Heart left ventricle (tissue), 16 donors: ENCODE measurements at regions not wholly inside any gene's neighbourhood (a gene's known extent, or its start where the extent isn't known, plus 50 kb on each side); places are given as distances from the start of the nearest gene placed in this dataset.

ENCODE experiments used
- ATAC-seq, 4 donors: fragments of 200-7000 bp; cut with Tn5 transposase; one replicate each; pipeline ENCODE4 v1.9.1; 2020 to 2022; ENCODE audit warnings: moderate library complexity in 4 of 4, mild to moderate bottlenecking in 3 of 4, moderate number of reproducible peaks in 1 of 4
- DNase-seq, 5 donors: peaks; one replicate each; pipeline ENCODE4 v3.0.0-alpha.2; 2020
- H3K27ac ChIP-seq, 12 donors: fragments of 200-600 bp; sonication (generic) in 4 of 12; one replicate each; pipeline versions ENCODE4 v1.5.0 to v1.8.0; 2016 to 2022; ENCODE audit warnings: mild to moderate bottlenecking in 2 of 12
- H3K27me3 ChIP-seq, 9 donors: fragments of 200-600 bp; sonication (generic) in 2 of 9; one replicate each; pipeline versions ENCODE4 v1.5.1 to v1.8.0; 2016 to 2022; ENCODE audit warnings: mild to moderate bottlenecking in 3 of 9
- H3K36me3 ChIP-seq, 9 donors: fragments of 200-600 bp; sonication (generic) in 2 of 9; one replicate each; pipeline versions ENCODE4 v1.5.0 to v1.8.0; 2018 to 2022; ENCODE audit warnings: mild to moderate bottlenecking in 2 of 9
- H3K4me1 ChIP-seq, 12 donors: fragments of 200-600 bp; sonication (generic) in 4 of 12; one replicate each; pipeline versions ENCODE4 v1.5.0 to v1.8.0; 2016 to 2022; ENCODE audit warnings: mild to moderate bottlenecking in 3 of 12
- H3K4me3 ChIP-seq, 12 donors: fragments of 200-600 bp; sonication (generic) in 4 of 12; one replicate each; pipeline versions ENCODE4 v1.5.0 to v1.8.0; 2017 to 2022; ENCODE audit warnings: mild to moderate bottlenecking in 9 of 12, moderate library complexity in 4 of 12
- H3K9me3 ChIP-seq, 12 donors: fragments of 200-600 bp; sonication (generic) in 4 of 12; one replicate each; pipeline versions ENCODE4 v1.5.0 to v1.8.0; 2016 to 2022; ENCODE audit warnings: mild to moderate bottlenecking in 1 of 12
- POLR2A ChIP-seq, 2 donors: fragments of 450-650 bp; IDR thresholded peaks; one replicate each; pipeline ENCODE4 v1.6.1; 2017; ENCODE audit warnings: antibody characterized with exemption in 2 of 2, mild to moderate bottlenecking in 2 of 2, moderate library complexity in 2 of 2
- whole genome bisulfite sequencing, 4 donors: extraction: QIAGEN DNeasy Blood & Tissue Kit in 2 of 4; methylation state at CpG; one replicate each; pipeline versions ENCODE4 v1.1.5 to v1.1.7; 2013 to 2018; 5-methylcytosine and 5-hydroxymethylcytosine counted together
- intact Hi-C, 10 donors: fragments of 100-400 bp; cut with DNase I; formaldehyde crosslinking; loops; one replicate each; pipeline versions ENCODE4 v1.11.1 to v1.14.2; 2022
- TF ChIP-seq, protein P1 (sequence below), 12 donors: fragments of 200-600 bp; sonication (generic) in 4 of 12; IDR thresholded peaks; one replicate each; pipeline versions ENCODE4 v1.5.0 to v1.8.0; 2018 to 2022; ENCODE audit warnings: antibody characterized with exemption in 12 of 12, mild to moderate bottlenecking in 5 of 12
- donor health status: ischemic (EF 13 %, LVEDD 7.1; RV severe dilation, severe dysfunction).
- donor health status: healthy with polysubstance abuse.
- donor health status: DM: no; HTN: yes; CAD: no.
- donor health status: DM: no; HTN: no; CAD: no.
- donor health status: ischemic (EF 25% LVEDD 6.9; RV normal size, moderate dysfunction).
- donor health status: ischemic (EF 25% LVEDD 5.7; RV mildly dilated, moderate dysfunction).
- donor health status: healthy.
- donor health status: DM: yes; HTN: yes; CAD: no.
- donor health status: ischemic (EF 35%, LVEDD 5.7; RV mildly dilated, moderate dysfunction).
- donor health status: nonischemic (EF 11% LVEDD 7.7; RV severe dilation, severe dysfunction).
- donor health status: DM: yes; HTN: yes; CAD: no.
- donor health status: PGD.
- donor health status: ischemic (EF 29% LVEDD 5.4; RV normal size, mild dysfunction).
- donor health status: nonischemic (EF 23%, LVEDD 6.1; RV moderate dilation, normal function).

DNA sequence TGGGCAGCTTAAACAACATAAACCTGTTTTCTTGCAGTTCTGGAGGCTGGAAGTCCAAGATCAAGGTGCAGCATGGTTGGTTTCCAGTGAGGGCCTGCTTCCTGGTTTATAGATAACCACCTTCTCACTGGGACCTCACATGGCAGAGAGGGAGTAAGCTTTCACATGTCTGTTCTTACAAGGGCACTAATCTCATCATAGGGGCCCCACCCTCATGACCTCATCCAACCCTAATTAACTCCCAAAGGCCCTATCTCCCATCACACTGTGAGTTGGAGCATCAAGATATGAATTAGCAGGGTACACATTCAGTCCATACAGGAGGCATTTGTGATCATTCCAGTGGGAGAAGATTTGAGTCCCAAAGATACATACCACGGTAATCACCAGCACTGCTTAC, 50.5 kb upstream of the GRIN2A start:
- Histone ChIP-seq H3K9me3 (peaks cover 0 to 25% (median 10%) of the 10 kb centered on the region in 12 donors), H3K4me3 (no peak overlapping the region), H3K27ac (no peak overlapping the region), H3K27me3 (peaks cover 0 to 14% (median 0%) of the 10 kb centered on the region in 9 donors), H3K36me3 (no peaks in the 10 kb centered on the region), H3K4me1 (peaks cover 0 to 9% (median 0%) of the 10 kb centered on the region in 12 donors)
- WGBS, 4 donors, result 86 to 95% (median 88%) methylated on average over 1 of the region's 1 CpG
- no peak for DNase-seq
- ATAC-seq, result no peak
- intact Hi-C loops, result no loop called here
- no peak for TF ChIP-seq POLR2A (IDR thresholded peaks at IDR 0.05)
- TF ChIP-seq, protein P1, sequence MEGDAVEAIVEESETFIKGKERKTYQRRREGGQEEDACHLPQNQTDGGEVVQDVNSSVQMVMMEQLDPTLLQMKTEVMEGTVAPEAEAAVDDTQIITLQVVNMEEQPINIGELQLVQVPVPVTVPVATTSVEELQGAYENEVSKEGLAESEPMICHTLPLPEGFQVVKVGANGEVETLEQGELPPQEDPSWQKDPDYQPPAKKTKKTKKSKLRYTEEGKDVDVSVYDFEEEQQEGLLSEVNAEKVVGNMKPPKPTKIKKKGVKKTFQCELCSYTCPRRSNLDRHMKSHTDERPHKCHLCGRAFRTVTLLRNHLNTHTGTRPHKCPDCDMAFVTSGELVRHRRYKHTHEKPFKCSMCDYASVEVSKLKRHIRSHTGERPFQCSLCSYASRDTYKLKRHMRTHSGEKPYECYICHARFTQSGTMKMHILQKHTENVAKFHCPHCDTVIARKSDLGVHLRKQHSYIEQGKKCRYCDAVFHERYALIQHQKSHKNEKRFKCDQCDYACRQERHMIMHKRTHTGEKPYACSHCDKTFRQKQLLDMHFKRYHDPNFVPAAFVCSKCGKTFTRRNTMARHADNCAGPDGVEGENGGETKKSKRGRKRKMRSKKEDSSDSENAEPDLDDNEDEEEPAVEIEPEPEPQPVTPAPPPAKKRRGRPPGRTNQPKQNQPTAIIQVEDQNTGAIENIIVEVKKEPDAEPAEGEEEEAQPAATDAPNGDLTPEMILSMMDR (IDR thresholded peaks at IDR 0.05), result no peak

DNA sequence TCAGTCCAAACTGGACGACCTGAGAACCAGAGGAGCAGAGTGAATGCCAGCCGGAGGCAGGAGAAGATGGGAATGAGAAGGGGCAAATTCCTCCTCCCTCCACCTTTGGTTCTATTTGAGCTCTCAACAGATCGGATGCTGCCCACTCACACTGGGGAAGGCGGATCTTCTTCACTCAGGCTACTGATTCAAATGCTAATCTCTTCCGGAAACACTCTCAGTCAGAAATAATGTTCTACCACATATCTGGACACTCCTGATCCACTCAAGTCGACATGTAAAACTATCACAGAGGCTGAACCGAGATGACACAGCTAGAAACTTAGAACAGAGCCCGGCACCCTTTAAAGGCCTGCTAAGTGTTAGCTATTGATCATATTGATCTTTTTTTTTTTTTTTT, 57.4 kb upstream of the GRIN2A start:
- TF ChIP-seq, protein P1 (IDR thresholded peaks at IDR 0.05), result no peak
- TF ChIP-seq POLR2A (IDR thresholded peaks at IDR 0.05), result no peak
- no peaks in the 10 kb centered on the region for H3K4me1 ChIP-seq
- intact Hi-C loops, result no loop called here
- no peaks in the 10 kb centered on the region for H3K9me3 ChIP-seq
- WGBS, 4 donors, result 44 to 54% (median 53%) methylated on average over 8 of the region's 8 CpGs
- no peak for ATAC-seq
- peaks cover 0 to 29% (median 0%) of the 10 kb centered on the region in 9 donors for H3K27me3 ChIP-seq
- no peak overlapping the region for H3K27ac ChIP-seq
- DNase-seq, result no peak
- no peak overlapping the region for H3K4me3 ChIP-seq
- H3K36me3 ChIP-seq, result no peaks in the 10 kb centered on the region

DNA sequence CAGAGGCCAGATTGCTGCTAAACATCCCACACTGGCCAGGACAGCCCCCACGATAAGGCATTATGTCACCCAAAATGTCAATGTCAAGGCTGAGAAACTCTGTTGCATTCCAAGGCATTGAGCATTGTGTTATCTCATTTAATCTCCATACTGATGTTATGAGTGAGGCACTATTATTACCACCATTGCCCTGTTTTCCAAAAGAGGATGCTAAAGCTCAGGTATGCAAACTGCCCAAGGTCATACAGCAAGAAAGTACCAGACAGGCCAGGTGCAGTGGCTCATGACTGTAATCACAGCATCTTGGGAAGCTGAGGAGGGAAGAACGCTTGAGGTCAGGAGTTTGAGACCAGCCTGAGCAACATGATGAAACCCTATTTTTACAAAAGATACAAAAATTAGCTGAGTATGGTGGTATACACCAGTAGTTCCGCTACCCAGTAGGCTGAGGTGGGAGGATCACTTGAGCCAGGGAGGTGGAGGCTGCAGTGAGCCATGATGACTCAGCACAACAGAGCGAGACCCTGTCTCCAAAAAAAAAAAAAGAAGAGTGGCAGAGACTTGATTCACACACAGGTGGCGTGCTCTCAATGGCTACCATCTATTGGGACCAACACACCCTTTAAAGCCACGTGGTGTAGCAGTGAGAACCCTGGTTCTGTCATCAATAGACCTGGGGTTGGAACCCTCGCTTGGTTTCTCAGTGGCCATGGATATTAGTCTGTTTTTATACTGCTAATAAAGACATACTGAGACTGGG, 58.8 kb upstream of the GRIN2A start:
- WGBS, 4 donors, result 71 to 80% (median 76%) methylated on average over 7 of the region's 7 CpGs
- DNase-seq (no peak), ATAC-seq (no peak)
- intact Hi-C loops, result no loop called here
- peaks cover 0 to 29% (median 0%) of the 10 kb centered on the region in 9 donors for H3K27me3 ChIP-seq
- no peaks in the 10 kb centered on the region for H3K9me3 ChIP-seq
- no peak overlapping the region for H3K27ac ChIP-seq
- no peak overlapping the region for H3K4me3 ChIP-seq
- no peaks in the 10 kb centered on the region for H3K4me1 ChIP-seq
- H3K36me3 ChIP-seq, result no peaks in the 10 kb centered on the region
- TF ChIP-seq, protein P1 (IDR thresholded peaks at IDR 0.05), result no peak
- TF ChIP-seq POLR2A (IDR thresholded peaks at IDR 0.05), result no peak

DNA sequence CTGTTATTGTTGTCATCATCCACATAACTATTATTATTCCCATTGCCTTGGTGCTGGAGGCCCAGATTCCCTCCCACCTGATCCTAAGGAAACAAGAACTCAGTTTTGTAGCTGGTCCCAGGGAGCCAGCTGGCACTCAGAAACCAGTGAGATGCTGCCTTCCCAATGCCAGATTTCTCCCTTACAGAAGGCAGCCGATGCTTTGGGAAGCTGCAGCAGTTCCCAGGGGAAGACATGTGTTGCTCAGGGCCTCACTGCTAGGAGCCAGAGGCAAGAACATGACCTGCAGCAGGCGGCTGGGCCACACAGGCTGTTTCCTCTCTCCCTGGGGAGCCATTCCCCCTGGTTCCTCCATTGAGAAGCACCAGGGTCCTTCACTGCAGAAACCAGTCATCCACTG, 59.9 kb upstream of the GRIN2A start:
- DNase-seq, result no peak
- no peaks in the 10 kb centered on the region for H3K36me3 ChIP-seq
- intact Hi-C loops, result no loop called here
- H3K27ac ChIP-seq, result no peak overlapping the region
- peaks cover 0 to 29% (median 0%) of the 10 kb centered on the region in 9 donors for H3K27me3 ChIP-seq
- no peaks in the 10 kb centered on the region for H3K4me1 ChIP-seq
- H3K9me3 ChIP-seq, result no peaks in the 10 kb centered on the region
- ATAC-seq, result no peak
- WGBS, 4 donors, result 24 to 50% (median 43%) methylated on average over 2 of the region's 2 CpGs
- no peak overlapping the region for H3K4me3 ChIP-seq
- TF ChIP-seq, protein P1 (IDR thresholded peaks at IDR 0.05), result no peak
- no peak for TF ChIP-seq POLR2A (IDR thresholded peaks at IDR 0.05)
